Nephron progenitor cell (in vitro differentiated cells): ENCODE measurements at regions not wholly inside any gene's neighbourhood (a gene's known extent, or its start where the extent isn't known, plus 50 kb on each side); places are given as distances from the start of the nearest gene placed in this dataset.
A peak's percentile ranks its signal among the peaks of the same experiment; 100 is the strongest.

ENCODE experiments used
- DNase-seq: peaks from one replicate; pipeline ENCODE4 v3.0.0; 2021
- H3K27ac Mint-ChIP-seq: 2 replicates; pipeline ENCODE4 v1.8.0; 2021; ENCODE audit warnings: mild to moderate bottlenecking, moderate library complexity, mixed read lengths
- H3K27me3 Mint-ChIP-seq: 2 replicates; pipeline ENCODE4 v1.8.0; 2021; ENCODE audit warnings: mild to moderate bottlenecking, low read depth, mixed read lengths; ENCODE audit not compliant: poor library complexity
- H3K36me3 Mint-ChIP-seq: 2 replicates; pipeline ENCODE4 v1.8.0; 2021; ENCODE audit warnings: low read depth, mixed read lengths
- H3K4me1 Mint-ChIP-seq: 2 replicates; pipeline ENCODE4 v1.8.0; 2021; ENCODE audit warnings: mixed read lengths
- H3K4me3 Mint-ChIP-seq: 2 replicates; pipeline ENCODE4 v1.8.0; 2021; ENCODE audit warnings: mild to moderate bottlenecking, moderate library complexity, mixed read lengths
- H3K9me3 Mint-ChIP-seq: 2 replicates; pipeline ENCODE4 v1.8.0; 2021; ENCODE audit warnings: mild to moderate bottlenecking, moderate library complexity, mixed read lengths
- CTCF ChIP-seq: fragments of 200-600 bp; sonication (generic); IDR thresholded peaks from 2 replicates; pipeline ENCODE4 v1.5.0; 2021; ENCODE audit warnings: antibody characterized with exemption

GRCh38 chr5:174413567-174414314 is 310.6 kb upstream of the MSX2 start:
- Mint-ChIP-seq H3K36me3 (peaks cover 11% of the 10 kb centered on the region), H3K27me3 (peaks cover 2% of the 10 kb centered on the region), H3K9me3 (peaks cover 15% of the 10 kb centered on the region), H3K27ac (no peak overlapping the region), H3K4me1 (peaks cover 58% of the 10 kb centered on the region), H3K4me3 (no peak overlapping the region)
- no peak for TF ChIP-seq CTCF
- no peak for DNase-seq

GRCh38 chr5:174414315-174414710 is 310.1 kb upstream of the MSX2 start:
- H3K4me3 Mint-ChIP-seq = no peak overlapping the region
- TF ChIP-seq CTCF = no peak
- peaks cover 6% of the 10 kb centered on the region for H3K36me3 Mint-ChIP-seq
- H3K27me3 Mint-ChIP-seq = peaks cover 2% of the 10 kb centered on the region
- peak overlapping the region; percentile 8 for H3K27ac Mint-ChIP-seq
- no peak for DNase-seq
- peaks cover 64% of the 10 kb centered on the region for H3K4me1 Mint-ChIP-seq
- peaks cover 11% of the 10 kb centered on the region for H3K9me3 Mint-ChIP-seq

GRCh38 chr5:174418809-174419539 is 305.4 kb upstream of the MSX2 start:
- peaks cover 64% of the 10 kb centered on the region for H3K4me1 Mint-ChIP-seq
- peaks cover 5% of the 10 kb centered on the region for H3K9me3 Mint-ChIP-seq
- H3K4me3 Mint-ChIP-seq = peak overlapping the region; percentile 83
- no peak overlapping the region for H3K27ac Mint-ChIP-seq
- DNase-seq = peak; percentile 55
- TF ChIP-seq CTCF = no peak
- H3K36me3 Mint-ChIP-seq = no peaks in the 10 kb centered on the region
- H3K27me3 Mint-ChIP-seq = peaks cover 2% of the 10 kb centered on the region

- TF ChIP-seq CTCF = peak; percentile 93
- H3K36me3 Mint-ChIP-seq = no peaks in the 10 kb centered on the region
- H3K9me3 Mint-ChIP-seq = peaks cover 5% of the 10 kb centered on the region
- no peak overlapping the region for H3K27ac Mint-ChIP-seq
- H3K4me3 Mint-ChIP-seq = peak overlapping the region; percentile 83
- H3K27me3 Mint-ChIP-seq = peaks cover 2% of the 10 kb centered on the region
- peaks cover 63% of the 10 kb centered on the region for H3K4me1 Mint-ChIP-seq
- DNase-seq = peak; percentile 96
Observed at GRCh38 chr5:174419540-174420132, 304.7 kb upstream of the MSX2 start.

GRCh38 chr5:174420651-174421407 is 303.6 kb upstream of the MSX2 start:
- H3K27ac Mint-ChIP-seq = no peak overlapping the region
- no peak for DNase-seq
- peaks cover 5% of the 10 kb centered on the region for H3K9me3 Mint-ChIP-seq
- H3K36me3 Mint-ChIP-seq = no peaks in the 10 kb centered on the region
- peaks cover 66% of the 10 kb centered on the region for H3K4me1 Mint-ChIP-seq
- H3K27me3 Mint-ChIP-seq = peaks cover 2% of the 10 kb centered on the region
- no peak overlapping the region for H3K4me3 Mint-ChIP-seq
- TF ChIP-seq CTCF = no peak
